ENCODE measurements at regions not wholly inside any gene's neighbourhood (a gene's known extent, or its start where the extent isn't known, plus 50 kb on each side); places are given as distances from the start of the nearest gene placed in this dataset.
A peak's percentile ranks its signal among the peaks of the same experiment; 100 is the strongest.
"Not testable (repeated sequence)": the region's sequence is repeated elsewhere in the genome, so short reads cannot be mapped to it uniquely, and the experiment has no call there.

DNA sequence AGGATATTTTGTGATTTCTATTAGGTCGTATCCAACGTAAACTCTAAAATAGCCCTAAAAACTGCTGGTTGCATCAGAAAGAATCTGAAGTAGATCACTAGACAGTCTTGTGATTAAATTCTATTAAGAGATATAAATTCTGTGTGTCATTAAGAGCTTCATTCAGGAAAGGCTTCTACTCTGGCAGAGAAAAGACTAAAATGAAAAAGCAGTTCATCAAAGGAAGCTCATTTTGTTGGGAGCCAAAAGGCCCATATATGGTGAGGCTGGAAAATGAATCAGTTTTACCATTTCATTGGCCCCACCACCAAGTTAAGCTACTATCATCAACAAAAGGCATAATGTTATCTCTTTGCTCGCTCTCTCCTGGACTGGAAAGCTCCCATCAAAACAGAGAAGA is 261.1 kb downstream of the SATB2 start:
- no peak for DNase-seq (ENCODE audit: low read depth)
- no peak overlapping the region for H3K4me3 ChIP-seq (ENCODE audit: low read depth, low read length)
- no peak for TF ChIP-seq CTCF (IDR thresholded peaks at IDR 0.05; ENCODE audit: insufficient read depth, low read depth, low read length)

DNA sequence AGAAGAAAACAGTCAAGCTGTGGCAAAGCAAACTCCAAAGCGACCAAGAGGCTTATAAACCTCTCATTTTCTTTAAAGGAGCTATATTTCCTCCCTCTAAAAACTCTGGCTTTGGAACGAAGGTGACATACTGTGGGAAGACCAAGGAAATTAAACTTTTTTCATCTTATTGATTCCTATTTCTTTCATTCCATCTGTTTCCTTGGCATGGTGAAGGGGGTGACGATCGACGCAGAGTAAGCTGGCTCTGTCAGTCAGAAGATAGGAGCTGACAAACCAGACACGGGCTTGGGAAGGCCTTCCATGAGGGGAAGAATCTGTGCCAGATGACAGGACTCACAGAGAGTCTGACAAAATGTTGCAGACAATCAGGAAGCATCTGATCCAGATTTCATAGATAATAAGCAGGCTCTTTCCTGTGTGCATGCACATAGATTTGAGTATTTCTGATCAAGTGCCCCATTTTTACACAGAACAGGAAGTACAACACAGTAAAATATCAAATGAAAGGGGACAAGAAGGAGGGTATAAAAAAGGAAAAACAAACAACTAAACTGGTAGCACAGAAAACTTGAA is 261.7 kb downstream of the SATB2 start:
- no peak for DNase-seq (ENCODE audit: low read depth)
- no peak for TF ChIP-seq CTCF (IDR thresholded peaks at IDR 0.05; ENCODE audit: insufficient read depth, low read depth, low read length)
- H3K4me3 ChIP-seq (ENCODE audit: low read depth, low read length), result no peak overlapping the region

DNA sequence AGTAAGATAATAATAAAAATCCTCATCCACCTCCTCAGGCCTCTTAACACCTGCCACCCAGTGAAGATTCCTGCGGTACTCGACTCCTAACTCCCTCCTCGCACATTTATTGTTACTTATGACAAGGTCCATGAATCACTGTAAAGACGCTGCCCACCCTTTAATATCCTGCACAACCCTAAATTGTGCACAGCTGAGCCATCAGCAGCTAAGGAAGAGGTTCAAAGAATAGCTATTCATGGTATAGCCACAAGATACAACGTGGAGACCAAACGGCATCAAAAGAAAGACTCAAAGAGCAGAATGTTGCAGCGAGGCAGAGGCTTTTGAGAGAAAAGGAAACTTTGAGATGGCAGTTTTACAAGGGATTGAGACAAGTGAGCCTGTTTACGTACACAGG is 266.3 kb downstream of the SATB2 start:
- DNase-seq (ENCODE audit: low read depth), result no peak
- H3K4me3 ChIP-seq (ENCODE audit: low read depth, low read length), result no peak overlapping the region
- TF ChIP-seq CTCF (IDR thresholded peaks at IDR 0.05; ENCODE audit: insufficient read depth, low read depth, low read length), result no peak

GRCh38 chr2:199189229-199189628 is 268.5 kb downstream of the SATB2 start:
- no peak overlapping the region for H3K4me3 ChIP-seq (ENCODE audit: low read depth, low read length)
- no peak for TF ChIP-seq CTCF (IDR thresholded peaks at IDR 0.05; ENCODE audit: insufficient read depth, low read depth, low read length)
- peak; percentile 3 for DNase-seq (ENCODE audit: low read depth)

DNA sequence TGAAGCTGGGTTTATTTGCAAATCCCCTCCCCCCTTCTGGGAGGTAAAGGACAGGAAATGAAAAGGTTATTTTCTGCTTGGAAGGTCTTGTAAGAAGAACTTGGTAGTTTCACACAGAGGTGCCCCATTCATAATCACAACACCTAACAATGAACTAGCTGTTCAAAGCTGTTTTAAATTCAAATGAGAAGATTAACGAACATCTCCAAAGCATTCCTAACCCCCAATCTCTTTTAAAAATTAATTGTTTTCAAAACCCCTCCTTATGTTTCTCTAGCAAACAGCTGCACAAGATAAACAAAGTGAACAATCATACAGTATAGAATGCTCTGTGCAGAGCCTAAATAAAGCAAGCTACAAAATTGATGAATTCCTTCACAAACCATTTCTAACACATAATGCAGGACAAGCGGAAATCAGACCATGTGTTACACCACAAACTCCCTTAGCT is 271.4 kb downstream of the SATB2 start:
- no peak for TF ChIP-seq CTCF (IDR thresholded peaks at IDR 0.05; ENCODE audit: insufficient read depth, low read depth, low read length)
- DNase-seq (ENCODE audit: low read depth), result no peak

DNA sequence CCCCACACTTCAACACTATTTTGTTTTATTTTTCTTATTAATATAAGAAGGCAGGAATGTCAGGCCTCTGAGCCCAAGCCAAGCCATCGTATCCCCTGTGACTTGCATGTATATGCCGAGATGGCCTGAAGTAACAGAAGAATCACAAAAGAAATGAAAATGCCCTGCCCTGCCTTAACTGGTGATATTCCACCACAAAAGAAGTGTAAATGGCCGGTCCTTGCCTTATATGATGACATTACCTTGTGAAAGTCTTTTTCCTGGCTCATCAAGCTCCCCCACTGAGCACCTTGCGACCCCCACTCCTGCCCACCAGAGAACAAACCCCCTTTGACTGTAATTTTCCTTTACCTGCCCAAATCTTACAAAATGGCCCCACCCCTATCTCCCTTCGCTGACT is 272.6 kb downstream of the SATB2 start:
- not testable (repeated sequence) for DNase-seq (ENCODE audit: low read depth); H3K4me3 ChIP-seq (ENCODE audit: low read depth, low read length)

More for the DNA sequence above, 271.4 kb downstream of the SATB2 start:
- no peak overlapping the region for H3K4me3 ChIP-seq (ENCODE audit: low read depth, low read length)

DNA sequence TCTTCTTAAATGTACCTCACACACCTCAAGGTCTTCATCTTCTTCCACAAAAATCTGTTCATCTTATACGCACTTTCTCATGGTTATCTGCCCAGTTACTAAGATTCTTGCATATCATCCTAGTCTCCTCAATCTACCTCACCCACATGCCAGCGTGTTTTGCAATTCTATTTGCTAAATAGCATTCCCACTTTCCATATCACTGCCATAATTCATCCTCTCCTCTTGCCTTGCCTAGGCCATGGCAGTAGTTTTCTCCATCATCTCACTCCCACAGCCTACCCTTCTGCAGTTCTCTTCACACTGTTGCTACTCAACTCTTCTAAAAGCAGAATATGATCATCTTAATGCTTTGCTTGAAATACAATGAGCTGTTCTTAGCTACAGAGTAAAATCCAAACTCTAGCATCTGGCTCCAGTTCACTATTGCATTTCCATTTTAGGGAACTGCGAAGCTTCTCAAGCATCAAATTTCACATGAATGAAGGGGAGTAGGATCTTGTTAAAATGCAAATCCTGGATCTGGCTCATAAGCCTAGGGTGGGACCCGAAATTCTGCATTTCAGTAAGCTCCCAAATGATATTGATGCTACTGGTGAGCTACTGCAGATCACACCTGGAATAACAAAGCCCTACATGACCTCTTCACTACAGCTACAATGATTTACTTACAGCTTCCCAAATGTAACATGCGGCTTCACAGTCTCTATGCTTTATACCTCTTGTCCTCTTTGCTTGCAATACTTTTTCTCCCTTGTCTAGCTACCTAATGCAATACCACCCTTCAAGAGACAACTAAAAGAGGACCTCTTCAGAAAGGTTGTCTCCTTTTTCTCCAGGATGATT is 293.9 kb downstream of the SATB2 start:
- TF ChIP-seq CTCF (IDR thresholded peaks at IDR 0.05; ENCODE audit: insufficient read depth, low read depth, low read length), result no peak
- no peak overlapping the region for H3K4me3 ChIP-seq (ENCODE audit: low read depth, low read length)
- no peak for DNase-seq (ENCODE audit: low read depth)
